GM12878 (cell line): ENCODE measurements at regions not wholly inside any gene's neighbourhood (a gene's known extent, or its start where the extent isn't known, plus 50 kb on each side); places are given as distances from the start of the nearest gene placed in this dataset.

ENCODE experiments used
- ATAC-seq: fragments of 200-7000 bp; cut with Tn5 transposase; 3 replicates; pipeline ENCODE4 v1.9.1; 2020; ENCODE audit warnings: mild to moderate bottlenecking, moderate library complexity
- BruUV-seq: library from RNA; stranded (reverse); fragments of 400-500 nt; replicated peaks from 2 replicates; lab custom pipeline; 2021; lab: Mats Ljungman, UMichigan
- CTCF ChIA-PET: fragments of 300-600 bp; sonication (Branson Sonifier 250); formaldehyde crosslinking; extraction: SDS; loops from one replicate; lab custom pipeline; 2021; ENCODE audit warnings: inconsistent platforms; lab: Yijun Ruan, JAX
- POLR2A ChIA-PET: fragments of 350-600 bp; formaldehyde crosslinking; extraction: SDS; loops from one replicate; lab custom pipeline; 2021; ENCODE audit warnings: inconsistent platforms; lab: Charles Lee
- RAD21 ChIA-PET: fragments of 300-600 bp; sonication (Branson Sonifier 250); formaldehyde crosslinking; loops from one replicate; lab custom pipeline; 2023; ENCODE audit warnings: antibody characterized with exemption; ENCODE audit not compliant: unreplicated experiment; lab: Charles Lee
- SMC1A ChIA-PET: fragments of 300-600 bp; sonication (Branson Sonifier 250); formaldehyde crosslinking; loops from one replicate; lab custom pipeline; 2023; ENCODE audit not compliant: unreplicated experiment, uncharacterized antibody; lab: Charles Lee
- DNase-seq: peaks from one replicate; pipeline ENCODE4 v3.0.0-alpha.2; 2011; ENCODE audit warnings: low read depth, low spot score
- FAIRE-seq: peaks from 3 replicates; lab custom pipeline; 2011; peaks lifted over from hg19 to GRCh38; lab: Jason Lieb, UNC
- H2AFZ ChIP-seq: 2 replicates; pipeline ENCODE4 v1.6.0; 2011; ENCODE audit warnings: low read depth, low read length, control low read depth; ENCODE audit not compliant: control insufficient read depth
- H3K27ac ChIP-seq: 2 replicates; pipeline ENCODE4 v1.5.1; 2011; ENCODE audit warnings: control low read depth; ENCODE audit not compliant: control insufficient read depth, insufficient read depth
- H3K27me3 ChIP-seq, 2 experiments: replicated peaks in 1 of 2; 2 replicates each; pipeline versions ENCODE4 v1.6.0 to v1.6.1; 2011; ENCODE audit warnings: low read length in 1 of 2; ENCODE audit not compliant: control insufficient read depth in 2 of 2, insufficient read depth in 2 of 2
- H3K36me3 ChIP-seq, 2 experiments: 2 replicates each; pipeline ENCODE4 v1.5.1; 2011; ENCODE audit warnings: low read length in 1 of 2; ENCODE audit not compliant: control insufficient read depth in 2 of 2, insufficient read depth in 2 of 2
- H3K4me1 ChIP-seq: 2 replicates; pipeline ENCODE4 v1.6.1; 2011; ENCODE audit warnings: mild to moderate bottlenecking, low read length, moderate library complexity, mixed read lengths; ENCODE audit not compliant: control insufficient read depth, insufficient read depth
- H3K4me2 ChIP-seq: 2 replicates; pipeline ENCODE4 v1.6.0; 2011; ENCODE audit warnings: control low read depth; ENCODE audit not compliant: control insufficient read depth, insufficient read depth
- H3K4me3 ChIP-seq: fragments of 200-600 bp; sonication (generic); 2 replicates; pipeline ENCODE4 v1.5.1; 2016
- H3K79me2 ChIP-seq: 2 replicates; pipeline ENCODE4 v1.6.0; 2011; ENCODE audit warnings: low read length; ENCODE audit not compliant: control insufficient read depth, insufficient read depth
- H3K9ac ChIP-seq: 2 replicates; pipeline ENCODE4 v1.8.0; 2011; ENCODE audit warnings: low read length, control low read depth, mixed read lengths; ENCODE audit not compliant: control insufficient read depth, insufficient read depth
- H3K9me3 ChIP-seq: replicated peaks from 3 replicates; pipeline ENCODE4 v1.5.1; 2011; ENCODE audit warnings: mild to moderate bottlenecking, low read length; ENCODE audit not compliant: control insufficient read depth, insufficient read depth
- H4K20me1 ChIP-seq: 2 replicates; pipeline ENCODE4 v1.6.0; 2011; ENCODE audit not compliant: control insufficient read depth, insufficient read depth
- ATF2 ChIP-seq: IDR thresholded peaks from 2 replicates; pipeline ENCODE4 v1.6.1; 2012; ENCODE audit warnings: low read length, inconsistent platforms
- BCL3 ChIP-seq: IDR thresholded peaks from 2 replicates; pipeline ENCODE4 v1.6.1; 2011; ENCODE audit warnings: borderline replicate concordance, low read depth, mild to moderate bottlenecking, moderate library complexity, low read length; ENCODE audit not compliant: insufficient read depth, poor library complexity, severe bottlenecking
- CBX5 ChIP-seq: sonication (generic); IDR thresholded peaks from 2 replicates; pipeline ENCODE4 v1.6.1; 2016; ENCODE audit warnings: low read depth, moderate library complexity, mild to moderate bottlenecking, inconsistent platforms
- E4F1 ChIP-seq: fragments of 450-650 bp; IDR thresholded peaks from 2 replicates; pipeline ENCODE4 v1.6.1; 2018; ENCODE audit warnings: borderline replicate concordance, mild to moderate bottlenecking; ENCODE audit not compliant: partially characterized antibody
- MEF2B ChIP-seq: fragments of 450-650 bp; IDR thresholded peaks from 2 replicates; pipeline ENCODE4 v1.6.1; 2018; ENCODE audit warnings: mild to moderate bottlenecking, moderate library complexity; ENCODE audit not compliant: partially characterized antibody, poor library complexity, severe bottlenecking
- MTA2 ChIP-seq: fragments of 450-650 bp; IDR thresholded peaks from 2 replicates; pipeline ENCODE4 v1.6.1; 2016; ENCODE audit warnings: low read depth, mild to moderate bottlenecking, moderate library complexity
- MTA3 ChIP-seq: IDR thresholded peaks from 2 replicates; pipeline ENCODE4 v1.6.1; 2012; ENCODE audit warnings: low read length, inconsistent platforms, borderline replicate concordance
- MXI1 ChIP-seq: fragments of 150-350 bp; IDR thresholded peaks from 2 replicates; pipeline ENCODE4 v1.6.1; 2011; ENCODE audit warnings: low read depth, mild to moderate bottlenecking, inconsistent platforms, low read length, improper control_type of control experiment
- POLR2AphosphoS5 ChIP-seq: IDR thresholded peaks from 2 replicates; pipeline ENCODE4 v1.6.1; 2011; ENCODE audit warnings: mild to moderate bottlenecking, low read length, inconsistent platforms
- SREBF1 ChIP-seq: IDR thresholded peaks from 2 replicates; pipeline ENCODE4 v1.6.1; 2012; ENCODE audit warnings: mild to moderate bottlenecking, low read length
- SRF ChIP-seq, 2 experiments: IDR thresholded peaks; 2 replicates each; pipeline ENCODE4 v1.6.1; 2011; ENCODE audit warnings: low read depth in 2 of 2, low read length in 2 of 2, mild to moderate bottlenecking in 1 of 2, moderate library complexity in 1 of 2
- TCF7 ChIP-seq: IDR thresholded peaks from 2 replicates; pipeline ENCODE4 v1.6.1; 2014; ENCODE audit warnings: antibody characterized with exemption, borderline replicate concordance
- ZNF207 ChIP-seq: fragments of 450-650 bp; IDR thresholded peaks from 2 replicates; pipeline ENCODE4 v1.6.1; 2014; ENCODE audit warnings: antibody characterized with exemption, mild to moderate bottlenecking, borderline replicate concordance
- ZNF592 ChIP-seq: fragments of 450-650 bp; IDR thresholded peaks from 2 replicates; pipeline ENCODE4 v1.6.1; 2017; ENCODE audit warnings: mild to moderate bottlenecking, moderate library complexity
- WGBS: methylation state at CpG from one replicate; pipeline ENCODE4 v1.1.6; 2016; ENCODE audit warnings: low lambda C conversion rate; ENCODE audit not compliant: insufficient replicate concordance, insufficient coverage; ENCODE audit errors: missing lambda C conversion rate; 5-methylcytosine and 5-hydroxymethylcytosine counted together
- in situ Hi-C: fragments of 300-500 bp; cut with MboI; formaldehyde crosslinking; loops from 9 replicates; pipeline ENCODE4 v1.14.3; 2018; ENCODE audit warnings: mixed read lengths
- intact Hi-C: fragments of 100-400 bp; cut with micrococcal nuclease; formaldehyde crosslinking; loops from one replicate; pipeline ENCODE4 v1.14.2; 2022; ENCODE audit not compliant: unreplicated experiment

- H3K4me3 ChIP-seq: no peak overlapping the region
- ChIA-PET RAD21 (no interaction called here), CTCF (interaction anchor here (1.1 kb wide), 1 partner anchor 10 kb away, joined by 3 read pairs; no protein-coding TSS in a partner anchor), SMC1A (interaction anchor here (1.6 kb wide), 1 partner anchor 9 kb away, joined by 6 read pairs; no protein-coding TSS in a partner anchor), POLR2A (no interaction called here)
- H3K27me3 ChIP-seq: peaks cover 0 to 3% of the 10 kb centered on the region in 2 experiments; a peak in 3 of 4 replicates
- H2AFZ ChIP-seq: no peak overlapping the region
- ATAC-seq (no peak), DNase-seq (no peak), FAIRE-seq (no peak)
- H3K9ac ChIP-seq: no peak overlapping the region
- no peaks in the 10 kb centered on the region for H3K4me1 ChIP-seq
- no peaks in the 10 kb centered on the region for H4K20me1 ChIP-seq
- H3K27ac ChIP-seq: no peak overlapping the region
- BruUV-seq: no TSS peak
- intact Hi-C loops: no loop called here
- no peaks in the 10 kb centered on the region for H3K36me3 ChIP-seq
- H3K9me3 ChIP-seq: no peaks in the 10 kb centered on the region; the same call in 2 of the 3 replicates
- no peak overlapping the region for H3K4me2 ChIP-seq
- no peaks in the 10 kb centered on the region for H3K79me2 ChIP-seq
- WGBS: 15% methylated on average over 3 of the region's 3 CpGs
- in situ Hi-C loops: no loop called here
- no peak for TF ChIP-seq TCF7
- TF ChIP-seq MXI1: no peak
- no peak for TF ChIP-seq BCL3
- no peak for TF ChIP-seq ZNF207
- TF ChIP-seq MEF2B: no peak
- no peak for TF ChIP-seq ATF2
- TF ChIP-seq MTA2: no peak
- TF ChIP-seq POLR2AphosphoS5: no peak
- TF ChIP-seq SRF (IDR thresholded peaks at IDR 0.05; ENCODE audit: low read depth in 2 of 2, low read length in 2 of 2): no peak
- TF ChIP-seq CBX5: no peak
- TF ChIP-seq SREBF1: no peak
- no peak for TF ChIP-seq MTA3
- no peak for TF ChIP-seq ZNF592
- TF ChIP-seq E4F1: no peak
Measured at GRCh38 chr1:38287547-38287946, 241.0 kb upstream of the POU3F1 start.
